Neutrophil (primary cell): ENCODE measurements at regions not wholly inside any gene's neighbourhood (a gene's known extent, or its start where the extent isn't known, plus 50 kb on each side); places are given as distances from the start of the nearest gene placed in this dataset.

Experiments
- H3K27ac ChIP-seq: fragments of 200-600 bp; sonication (generic); 2 replicates; pipeline ENCODE4 v1.5.1; 2016; ENCODE audit warnings: mild to moderate bottlenecking, moderate library complexity
- H3K27me3 ChIP-seq: fragments of 200-600 bp; sonication (generic); 2 replicates; pipeline ENCODE4 v1.6.0; 2016; ENCODE audit warnings: mild to moderate bottlenecking
- H3K36me3 ChIP-seq: fragments of 200-600 bp; sonication (generic); 2 replicates; pipeline ENCODE4 v1.5.1; 2017
- H3K4me1 ChIP-seq, 2 experiments: fragments of 200-600 bp in 1 of 2; sonication (generic) in 1 of 2; 1 replicate in 1 of 2; 2 replicates in 1 of 2; pipeline versions ENCODE4 v1.5.1 to v1.6.1; 2013 to 2016; ENCODE audit warnings: low read depth in 1 of 2, low read length in 1 of 2, mild to moderate bottlenecking in 1 of 2, moderate library complexity in 1 of 2; ENCODE audit not compliant: control insufficient read depth in 1 of 2, insufficient read depth in 1 of 2
- H3K4me3 ChIP-seq, 2 experiments: fragments of 200-600 bp in 1 of 2; sonication (generic) in 1 of 2; 1 replicate in 1 of 2; 2 replicates in 1 of 2; pipeline ENCODE4 v1.5.1; 2013 to 2016; ENCODE audit warnings: low read depth in 1 of 2, low read length in 1 of 2, mild to moderate bottlenecking in 1 of 2, moderate library complexity in 1 of 2
- H3K9me3 ChIP-seq: fragments of 200-600 bp; sonication (generic); 2 replicates; pipeline ENCODE4 v1.5.1; 2016
- TF ChIP-seq, protein P1 (sequence below): fragments of 200-600 bp; sonication (generic); IDR thresholded peaks from 2 replicates; pipeline ENCODE4 v1.5.1; 2016; ENCODE audit warnings: antibody characterized with exemption

GRCh38 chr5:156093024-156093423 is 233.9 kb upstream of the SGCD start:
- H3K9me3 ChIP-seq = no peaks in the 10 kb centered on the region
- TF ChIP-seq, protein P1, sequence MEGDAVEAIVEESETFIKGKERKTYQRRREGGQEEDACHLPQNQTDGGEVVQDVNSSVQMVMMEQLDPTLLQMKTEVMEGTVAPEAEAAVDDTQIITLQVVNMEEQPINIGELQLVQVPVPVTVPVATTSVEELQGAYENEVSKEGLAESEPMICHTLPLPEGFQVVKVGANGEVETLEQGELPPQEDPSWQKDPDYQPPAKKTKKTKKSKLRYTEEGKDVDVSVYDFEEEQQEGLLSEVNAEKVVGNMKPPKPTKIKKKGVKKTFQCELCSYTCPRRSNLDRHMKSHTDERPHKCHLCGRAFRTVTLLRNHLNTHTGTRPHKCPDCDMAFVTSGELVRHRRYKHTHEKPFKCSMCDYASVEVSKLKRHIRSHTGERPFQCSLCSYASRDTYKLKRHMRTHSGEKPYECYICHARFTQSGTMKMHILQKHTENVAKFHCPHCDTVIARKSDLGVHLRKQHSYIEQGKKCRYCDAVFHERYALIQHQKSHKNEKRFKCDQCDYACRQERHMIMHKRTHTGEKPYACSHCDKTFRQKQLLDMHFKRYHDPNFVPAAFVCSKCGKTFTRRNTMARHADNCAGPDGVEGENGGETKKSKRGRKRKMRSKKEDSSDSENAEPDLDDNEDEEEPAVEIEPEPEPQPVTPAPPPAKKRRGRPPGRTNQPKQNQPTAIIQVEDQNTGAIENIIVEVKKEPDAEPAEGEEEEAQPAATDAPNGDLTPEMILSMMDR = no peak
- no peaks in the 10 kb centered on the region for H3K4me1 ChIP-seq
- H3K4me3 ChIP-seq = no peak overlapping the region
- no peaks in the 10 kb centered on the region for H3K36me3 ChIP-seq
- no peak overlapping the region for H3K27ac ChIP-seq
- no peaks in the 10 kb centered on the region for H3K27me3 ChIP-seq

DNA sequence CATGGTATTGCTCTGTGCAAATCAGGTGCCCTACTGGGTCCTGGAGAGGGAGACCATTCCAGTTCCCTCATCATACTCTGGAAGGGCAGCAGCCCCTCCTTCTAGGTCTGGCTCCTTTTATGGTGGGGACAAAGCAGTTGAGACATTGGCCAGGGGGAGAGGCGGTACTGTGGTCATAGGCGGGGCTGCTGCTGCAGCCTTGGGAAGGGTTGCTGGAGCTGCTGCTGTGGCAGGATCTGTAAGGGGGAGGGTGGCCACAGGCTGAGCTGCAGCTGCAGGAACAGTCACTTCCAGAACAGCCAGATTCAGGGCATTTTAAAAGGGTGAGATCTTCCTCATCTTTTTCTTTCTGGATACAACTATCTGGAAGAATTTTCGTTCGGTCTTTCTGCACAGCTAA is 233.0 kb upstream of the SGCD start:
- H3K4me1 ChIP-seq = no peaks in the 10 kb centered on the region
- no peak overlapping the region for H3K27ac ChIP-seq
- H3K9me3 ChIP-seq = no peaks in the 10 kb centered on the region
- TF ChIP-seq, protein P1 = no peak
- H3K36me3 ChIP-seq = no peaks in the 10 kb centered on the region
- no peak overlapping the region for H3K4me3 ChIP-seq
- no peaks in the 10 kb centered on the region for H3K27me3 ChIP-seq

DNA sequence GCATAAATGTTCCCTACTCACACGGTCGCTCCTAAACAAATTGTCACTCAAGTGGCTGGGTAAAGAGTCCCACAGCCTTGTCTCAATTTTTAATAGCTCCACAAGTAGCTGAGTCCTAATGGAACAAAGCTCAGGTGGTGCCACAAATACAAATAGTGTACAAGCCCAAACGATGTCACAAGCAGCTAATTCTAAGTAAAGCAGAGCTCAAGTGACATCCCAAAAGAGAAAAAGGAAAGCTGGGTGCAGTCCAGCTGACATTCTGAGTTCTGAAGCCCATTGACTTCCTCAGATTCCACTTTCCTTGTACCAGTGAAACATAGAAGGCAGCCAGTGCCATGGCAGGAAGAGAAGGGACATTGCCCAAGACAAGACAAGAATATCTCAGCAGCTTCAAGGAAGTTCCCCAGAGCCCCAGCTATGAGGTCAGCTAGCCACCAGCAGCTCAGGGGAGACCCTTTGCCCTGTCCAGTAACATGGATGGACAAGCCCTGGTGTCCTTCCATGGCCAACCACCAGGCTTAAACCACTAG is 231.2 kb upstream of the SGCD start:
- no peaks in the 10 kb centered on the region for H3K4me1 ChIP-seq
- TF ChIP-seq, protein P1 = no peak
- H3K9me3 ChIP-seq = no peaks in the 10 kb centered on the region
- H3K36me3 ChIP-seq = no peaks in the 10 kb centered on the region
- H3K4me3 ChIP-seq = no peak overlapping the region
- H3K27ac ChIP-seq = no peak overlapping the region
- H3K27me3 ChIP-seq = no peaks in the 10 kb centered on the region

DNA sequence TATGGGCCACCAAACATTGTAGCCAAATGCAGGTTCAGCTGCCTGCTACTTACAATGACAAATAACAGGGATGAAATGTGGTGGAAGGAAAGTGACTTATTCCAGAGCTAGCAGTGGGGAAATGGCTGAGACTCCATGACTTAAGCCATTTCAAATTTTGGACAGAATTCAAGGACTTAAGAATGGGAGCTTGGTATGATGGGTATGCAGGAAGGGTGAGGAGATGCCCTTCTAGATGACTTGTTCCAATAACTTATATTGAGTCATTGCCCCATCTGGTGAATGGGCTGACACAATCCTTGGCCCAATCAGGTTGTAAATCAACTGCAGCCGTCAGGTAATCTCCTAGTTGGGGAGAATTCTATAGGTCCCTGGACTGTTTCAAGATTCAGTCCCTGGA is 230.7 kb upstream of the SGCD start:
- H3K27ac ChIP-seq = no peak overlapping the region
- no peaks in the 10 kb centered on the region for H3K27me3 ChIP-seq
- TF ChIP-seq, protein P1 = no peak
- H3K4me1 ChIP-seq = no peaks in the 10 kb centered on the region
- H3K4me3 ChIP-seq = no peak overlapping the region
- H3K36me3 ChIP-seq = no peaks in the 10 kb centered on the region
- H3K9me3 ChIP-seq = no peaks in the 10 kb centered on the region

- Histone ChIP-seq H3K27ac (no peak overlapping the region), H3K36me3 (no peaks in the 10 kb centered on the region), H3K4me1 (no peaks in the 10 kb centered on the region), H3K4me3 (no peak overlapping the region), H3K27me3 (no peaks in the 10 kb centered on the region), H3K9me3 (no peaks in the 10 kb centered on the region)
- TF ChIP-seq, protein P1 = no peak
Observed at GRCh38 chr5:156103155-156103885, 223.6 kb upstream of the SGCD start.
